Stimulated activated effector memory CD8-positive, alpha-beta T cell treated with anti-CD3 and anti-CD28 coated beads, Interleukin-12 subunit alpha, Interleukin-12 subunit beta, amount 100 ng/mL, for 72 hours (primary cell): ENCODE measurements at regions not wholly inside any gene's neighbourhood (a gene's known extent, or its start where the extent isn't known, plus 50 kb on each side); places are given as distances from the start of the nearest gene placed in this dataset.

Experiments used
- ATAC-seq: fragments of 150-1000 bp; cut with Tn5 transposase; 2 replicates; pipeline ENCODE4 v1.10.0; 2021
- DNase-seq, 2 donors: peaks; one replicate each; pipeline ENCODE4 v3.0.0; 2021 to 2022; ENCODE audit warnings: low spot score in 2 of 2
- H3K27ac Mint-ChIP-seq: one replicate; pipeline ENCODE4 v1.8.0; 2022; ENCODE audit warnings: mild to moderate bottlenecking, mixed read lengths
- H3K36me3 Mint-ChIP-seq: one replicate; pipeline ENCODE4 v1.8.0; 2022; ENCODE audit warnings: mild to moderate bottlenecking, mixed read lengths
- H3K4me1 Mint-ChIP-seq: one replicate; pipeline ENCODE4 v1.8.0; 2022; ENCODE audit warnings: mixed read lengths
- H3K4me3 Mint-ChIP-seq: one replicate; pipeline ENCODE4 v1.8.0; 2022; ENCODE audit warnings: mild to moderate bottlenecking, mixed read lengths
- H3K9me3 Mint-ChIP-seq: one replicate; pipeline ENCODE4 v1.8.0; 2022; ENCODE audit warnings: mixed read lengths

DNA sequence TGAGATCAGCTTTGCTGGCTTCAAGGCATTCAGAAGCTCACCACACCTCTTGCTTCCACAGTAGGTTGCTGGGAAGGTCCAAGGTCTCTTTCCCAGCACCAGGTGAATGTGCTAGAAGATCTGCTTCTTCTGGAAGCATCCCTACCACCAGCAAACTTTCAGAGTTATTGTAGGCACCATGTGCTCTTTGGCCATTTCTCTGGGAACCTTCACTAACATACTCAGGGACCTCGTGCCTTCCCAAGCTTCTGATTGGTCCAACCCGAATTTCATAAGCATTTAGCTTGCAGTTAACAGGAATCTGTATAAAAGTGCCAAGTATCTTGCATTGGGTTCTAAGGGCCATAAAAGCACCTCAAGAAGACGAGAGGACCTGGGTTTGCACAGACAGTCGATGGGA, 86.5 kb upstream of the ARL4C start:
- Mint-ChIP-seq H3K4me1 (no peaks in the 10 kb centered on the region), H3K36me3 (no peaks in the 10 kb centered on the region), H3K4me3 (no peak overlapping the region), H3K9me3 (no peaks in the 10 kb centered on the region), H3K27ac (no peak overlapping the region)
- ATAC-seq: no peak
- DNase-seq: no peak

DNA sequence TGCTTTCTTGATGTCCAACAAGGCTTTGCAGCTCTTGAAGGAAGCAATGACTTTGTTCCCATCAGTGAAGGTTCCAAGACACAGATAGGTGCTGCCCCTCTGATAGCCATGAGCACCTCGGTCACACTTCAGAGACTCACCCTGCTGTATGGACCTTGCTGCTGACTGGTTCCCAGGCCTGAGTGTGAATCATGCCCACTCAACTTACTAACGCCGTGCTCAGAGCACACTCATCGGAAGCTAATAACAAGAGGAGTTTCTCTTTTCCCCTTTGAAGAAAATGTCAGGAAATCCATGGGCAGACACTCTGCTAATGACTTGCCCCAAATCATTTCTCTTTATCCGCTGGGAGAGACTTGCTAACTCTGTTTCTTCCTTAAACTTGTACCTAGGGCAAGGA, 83.8 kb upstream of the ARL4C start:
- no peak overlapping the region for H3K4me3 Mint-ChIP-seq
- H3K27ac Mint-ChIP-seq: no peak overlapping the region
- DNase-seq (no peak), ATAC-seq (peak; percentile 38)
- H3K4me1 Mint-ChIP-seq: no peaks in the 10 kb centered on the region
- no peaks in the 10 kb centered on the region for H3K9me3 Mint-ChIP-seq
- H3K36me3 Mint-ChIP-seq: no peaks in the 10 kb centered on the region

DNA sequence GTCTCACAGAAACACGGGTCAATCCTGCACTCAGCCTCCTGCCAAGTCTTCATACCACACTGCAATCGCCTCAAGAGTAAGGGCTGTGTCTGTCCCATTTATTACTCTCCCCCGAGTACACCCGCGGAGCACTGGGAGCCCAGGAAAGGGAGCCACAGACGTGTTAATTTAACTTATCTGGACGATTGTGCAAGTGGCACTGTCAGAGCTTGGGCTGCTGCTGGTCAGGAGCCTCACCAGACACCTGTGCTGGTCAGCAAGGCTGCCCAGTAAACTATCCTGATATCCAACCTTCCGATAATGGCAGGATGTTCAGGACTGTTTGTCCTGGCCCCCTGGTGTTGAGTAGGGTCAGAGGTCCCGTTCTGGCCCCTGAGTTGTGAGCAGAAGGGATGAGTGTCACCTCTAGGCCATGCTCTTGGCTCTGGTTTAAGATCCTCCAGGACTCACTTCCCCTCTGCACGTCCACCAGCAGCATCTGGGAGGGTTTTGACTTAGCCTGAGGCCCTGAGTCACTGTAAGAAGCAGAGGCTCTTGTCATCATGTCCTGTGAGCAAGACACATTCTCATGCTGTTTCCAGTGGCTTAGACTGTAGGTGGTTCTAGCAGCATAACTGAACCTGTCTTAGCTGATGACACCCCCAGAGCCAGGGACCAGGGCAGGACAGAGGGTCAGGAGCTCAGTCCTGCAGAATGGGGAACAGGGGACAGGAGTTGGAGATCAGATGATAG, 82.5 kb upstream of the ARL4C start:
- H3K9me3 Mint-ChIP-seq: no peaks in the 10 kb centered on the region
- DNase-seq: no peak
- peak; percentile 54 for ATAC-seq
- H3K4me3 Mint-ChIP-seq: no peak overlapping the region
- H3K36me3 Mint-ChIP-seq: no peaks in the 10 kb centered on the region
- H3K27ac Mint-ChIP-seq: no peak overlapping the region
- H3K4me1 Mint-ChIP-seq: no peaks in the 10 kb centered on the region

DNA sequence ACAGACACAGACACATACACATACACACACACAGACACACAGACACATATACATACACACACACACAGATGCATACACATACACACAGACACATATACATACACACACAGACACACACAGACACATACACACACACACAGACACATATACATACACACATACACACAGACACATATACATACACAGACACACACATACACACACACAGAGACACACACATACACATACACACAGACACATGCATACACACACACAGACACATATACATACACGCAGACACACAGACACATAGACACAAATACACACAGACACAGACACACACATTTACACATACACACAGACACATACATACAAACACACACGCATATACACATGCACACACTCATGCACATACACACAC, 81.5 kb upstream of the ARL4C start:
- H3K36me3 Mint-ChIP-seq: no peaks in the 10 kb centered on the region
- ATAC-seq (no peak), DNase-seq (no peak)
- no peaks in the 10 kb centered on the region for H3K9me3 Mint-ChIP-seq
- no peak overlapping the region for H3K27ac Mint-ChIP-seq
- H3K4me1 Mint-ChIP-seq: no peaks in the 10 kb centered on the region
- H3K4me3 Mint-ChIP-seq: no peak overlapping the region

DNA sequence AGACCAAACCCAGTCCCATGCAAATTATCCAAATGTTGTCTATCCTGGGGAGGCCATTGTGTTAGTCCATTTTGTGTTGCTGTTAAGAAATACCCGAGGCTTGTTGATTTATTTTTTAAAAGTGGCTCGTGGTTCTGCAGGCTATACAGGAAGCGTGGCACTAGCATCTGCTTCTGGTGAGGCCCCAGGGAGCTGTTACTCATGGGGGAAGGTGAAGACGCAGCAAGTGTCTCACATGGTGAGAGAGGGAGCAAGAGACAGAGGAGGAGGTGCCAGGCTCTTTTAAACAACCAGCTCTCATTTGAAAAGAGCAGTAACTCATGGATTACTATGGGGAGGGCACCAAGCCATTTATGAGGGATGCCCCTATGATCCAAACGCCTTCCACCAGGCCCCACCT, 80.3 kb upstream of the ARL4C start:
- no peak overlapping the region for H3K27ac Mint-ChIP-seq
- H3K9me3 Mint-ChIP-seq: no peaks in the 10 kb centered on the region
- no peak for ATAC-seq
- H3K36me3 Mint-ChIP-seq: no peaks in the 10 kb centered on the region
- DNase-seq: no peak
- H3K4me1 Mint-ChIP-seq: no peaks in the 10 kb centered on the region
- no peak overlapping the region for H3K4me3 Mint-ChIP-seq

DNA sequence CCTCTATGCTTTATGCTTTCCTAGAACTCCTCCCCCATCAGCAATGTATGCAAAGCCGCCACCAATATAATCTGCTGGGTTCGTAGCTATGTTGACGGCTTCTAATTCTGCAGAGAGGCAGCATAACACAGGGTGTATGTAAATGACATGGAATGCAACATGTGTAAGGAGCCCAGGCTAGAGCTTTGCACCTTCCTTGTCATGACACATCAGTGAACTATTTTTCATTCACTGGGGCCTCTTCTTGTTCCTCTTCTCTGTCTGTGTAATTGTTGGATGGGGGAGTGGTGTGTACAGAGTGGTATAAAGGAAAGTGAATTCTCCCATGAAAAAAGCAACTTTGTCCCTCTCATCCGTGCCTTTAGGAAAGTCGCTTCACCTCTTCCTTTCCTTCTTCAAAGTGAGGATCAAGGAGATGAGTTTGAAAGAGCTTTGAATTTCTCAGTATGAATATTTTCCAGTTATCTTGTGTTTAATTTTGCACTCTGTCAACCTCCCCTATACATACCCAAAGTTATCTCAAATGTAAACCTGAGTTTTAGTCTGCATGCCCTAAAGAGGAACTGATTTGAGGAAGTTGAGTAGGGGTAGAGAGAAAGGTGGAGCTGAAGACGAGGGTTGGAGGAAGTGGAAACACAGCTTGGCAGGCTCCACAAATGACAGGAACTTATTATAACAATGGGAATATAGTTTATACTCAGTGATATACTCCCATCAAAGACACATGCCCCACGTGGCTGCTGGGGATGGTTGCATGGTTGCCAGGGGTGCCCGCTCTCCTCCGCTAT, 74.9 kb upstream of the ARL4C start:
- Mint-ChIP-seq H3K4me3 (no peak overlapping the region), H3K27ac (no peak overlapping the region), H3K9me3 (no peaks in the 10 kb centered on the region), H3K36me3 (no peaks in the 10 kb centered on the region), H3K4me1 (no peaks in the 10 kb centered on the region)
- DNase-seq (no peak), ATAC-seq (no peak)

DNA sequence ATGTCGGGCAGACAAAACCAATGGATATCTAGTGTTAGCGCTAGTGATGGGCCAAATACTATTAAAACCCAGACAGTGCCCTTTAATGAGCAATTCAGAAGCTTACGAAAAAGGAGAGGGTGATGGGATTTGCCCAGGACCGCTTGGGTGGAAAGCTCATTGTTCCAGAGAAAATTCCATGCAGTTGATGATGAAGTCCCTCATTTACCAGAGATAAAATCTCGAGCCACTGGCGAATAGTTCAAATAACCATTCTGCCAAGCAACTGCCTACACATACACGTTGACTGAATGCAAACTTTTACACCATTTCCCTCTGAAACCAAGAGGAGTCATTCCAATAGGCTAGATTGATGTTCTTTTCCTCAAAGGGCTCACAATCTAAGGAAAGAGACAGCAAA, 73.6 kb upstream of the ARL4C start:
- no peaks in the 10 kb centered on the region for H3K9me3 Mint-ChIP-seq
- no peak overlapping the region for H3K27ac Mint-ChIP-seq
- H3K4me3 Mint-ChIP-seq: no peak overlapping the region
- ATAC-seq (no peak), DNase-seq (no peak)
- H3K4me1 Mint-ChIP-seq: no peaks in the 10 kb centered on the region
- no peaks in the 10 kb centered on the region for H3K36me3 Mint-ChIP-seq

DNA sequence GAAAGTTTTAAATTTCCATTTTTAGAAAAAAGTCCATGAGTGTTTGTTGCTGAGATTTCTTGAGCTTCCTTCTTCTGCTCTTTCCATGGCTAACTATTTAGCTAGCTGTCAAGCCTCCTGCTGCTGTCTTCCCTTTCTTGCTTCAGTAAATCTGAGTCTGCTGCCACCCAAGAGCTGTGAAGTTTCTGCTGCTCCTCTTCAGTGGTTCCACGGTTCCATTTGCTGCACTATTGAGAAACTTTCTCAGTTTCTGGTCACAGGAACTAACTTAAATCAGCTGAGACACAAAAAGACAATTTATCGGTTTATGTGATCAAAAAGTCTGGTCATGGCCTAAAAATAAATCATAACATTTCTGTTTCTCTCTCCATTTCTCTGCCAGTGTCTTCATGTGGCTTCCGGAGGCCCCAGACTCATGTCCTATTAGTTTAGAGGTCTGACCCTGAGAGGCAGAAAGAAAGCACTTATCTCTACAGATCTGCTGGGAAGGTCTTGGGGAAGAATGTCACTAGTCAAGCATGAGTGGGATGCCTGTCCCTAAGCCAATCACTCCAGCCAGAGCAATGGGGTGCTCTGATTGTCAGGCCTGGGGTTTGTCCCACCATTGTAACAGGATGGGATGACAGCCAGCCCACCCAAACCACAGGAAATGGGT, 73.0 kb upstream of the ARL4C start:
- Mint-ChIP-seq H3K9me3 (no peaks in the 10 kb centered on the region), H3K27ac (no peak overlapping the region), H3K4me1 (no peaks in the 10 kb centered on the region), H3K4me3 (no peak overlapping the region), H3K36me3 (no peaks in the 10 kb centered on the region)
- ATAC-seq: no peak
- no peak for DNase-seq

DNA sequence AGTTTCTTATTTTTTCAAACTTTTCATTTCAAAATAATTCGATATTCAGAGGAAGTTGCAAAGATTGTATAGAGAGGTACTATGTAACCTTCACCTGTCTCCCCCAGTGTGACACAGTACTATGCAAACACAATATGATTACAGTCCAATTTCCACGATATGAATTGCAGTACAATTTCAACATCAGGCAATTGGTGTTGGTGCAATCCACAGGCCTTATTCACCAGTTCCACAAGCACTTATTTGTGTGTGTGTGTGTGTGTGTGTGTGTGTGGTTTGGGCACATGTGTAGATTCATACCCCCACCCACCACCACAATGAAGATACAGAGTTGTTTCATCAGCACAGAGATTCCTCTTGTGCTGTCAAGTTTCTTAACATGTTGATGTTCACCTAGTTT, 69.7 kb upstream of the ARL4C start:
- no peak overlapping the region for H3K4me3 Mint-ChIP-seq
- no peak overlapping the region for H3K27ac Mint-ChIP-seq
- no peak for DNase-seq
- ATAC-seq: no peak
- no peaks in the 10 kb centered on the region for H3K9me3 Mint-ChIP-seq
- no peaks in the 10 kb centered on the region for H3K4me1 Mint-ChIP-seq
- no peaks in the 10 kb centered on the region for H3K36me3 Mint-ChIP-seq

DNA sequence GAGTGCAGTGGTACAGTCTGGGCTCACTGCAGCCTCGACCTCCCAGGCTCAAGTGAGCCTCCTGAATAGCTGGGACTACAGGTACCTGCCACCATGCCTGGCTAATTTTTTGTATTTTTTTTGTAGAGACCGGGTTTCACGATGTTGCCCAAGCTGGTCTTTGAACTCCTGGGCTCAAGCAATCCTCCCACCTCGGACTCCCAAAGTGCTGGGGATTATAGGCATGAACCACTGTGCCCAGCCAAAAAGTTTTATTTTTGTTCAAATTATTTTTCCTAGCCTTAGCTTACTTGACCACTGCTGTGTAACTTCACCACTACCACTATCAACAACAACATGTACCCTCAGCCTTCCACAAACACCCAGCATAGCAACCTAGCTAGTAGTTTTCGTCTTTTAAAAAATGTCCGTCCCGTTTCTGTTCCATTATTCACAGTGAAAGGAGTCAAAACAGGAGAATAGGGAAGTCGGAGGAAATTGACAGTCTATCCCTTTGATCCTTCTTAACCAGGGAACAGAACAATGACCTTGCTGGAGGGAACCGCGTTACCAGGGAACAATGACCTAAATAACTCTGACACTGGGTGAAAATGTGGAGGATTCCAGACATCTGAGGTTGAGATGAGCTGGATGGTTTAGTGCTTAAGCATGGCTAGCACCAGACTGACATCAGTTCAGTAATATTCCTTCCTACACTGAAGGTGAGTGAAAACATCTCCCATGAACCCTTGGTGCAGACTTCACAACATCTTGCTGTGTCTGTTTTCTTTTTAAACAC, 69.2 kb upstream of the ARL4C start:
- no peak overlapping the region for H3K4me3 Mint-ChIP-seq

DNA sequence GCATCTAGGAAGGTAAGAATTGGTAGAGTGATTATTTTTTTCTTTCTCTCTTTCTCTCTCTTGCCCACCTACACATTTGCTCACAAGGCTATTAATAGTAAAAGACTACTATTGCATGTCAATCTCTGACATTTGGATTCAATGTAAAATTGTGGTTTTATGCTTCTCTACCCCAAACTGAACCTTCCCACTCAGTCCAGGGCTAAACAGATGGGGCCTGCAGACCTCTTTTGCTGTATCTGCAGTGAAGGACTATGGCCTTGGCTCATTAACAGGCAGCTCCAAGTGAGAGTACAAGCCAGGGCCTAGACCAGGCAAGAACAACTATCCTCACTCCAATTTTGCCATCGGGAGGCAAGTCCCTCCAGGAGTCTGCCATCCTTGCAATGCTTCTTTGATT, 68.3 kb upstream of the ARL4C start:
- no peak for ATAC-seq

More for the DNA sequence above, 69.2 kb upstream of the ARL4C start:
- Mint-ChIP-seq H3K4me1 (no peaks in the 10 kb centered on the region), H3K9me3 (no peaks in the 10 kb centered on the region), H3K36me3 (no peaks in the 10 kb centered on the region), H3K27ac (no peak overlapping the region)
- no peak for ATAC-seq
- no peak for DNase-seq

DNA sequence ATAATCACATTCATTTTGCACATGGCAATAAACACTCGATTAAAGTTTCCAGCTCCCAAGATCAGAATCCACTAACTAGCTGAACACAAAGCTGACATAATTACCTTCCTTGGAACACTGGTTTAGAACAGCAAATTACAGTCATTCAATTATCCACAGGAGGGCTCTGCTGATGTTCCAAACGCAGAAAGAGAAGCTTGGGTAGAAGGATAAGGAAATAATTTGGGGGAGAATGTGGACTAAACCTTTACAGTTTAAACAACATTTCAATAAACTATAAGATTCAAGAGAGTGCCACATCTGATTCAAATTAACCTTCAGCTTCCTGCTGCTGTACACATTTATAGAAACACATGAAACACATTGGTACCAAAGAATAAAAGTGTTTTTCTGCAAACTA, 67.8 kb upstream of the ARL4C start:
- Mint-ChIP-seq H3K4me1 (no peaks in the 10 kb centered on the region), H3K9me3 (no peaks in the 10 kb centered on the region), H3K27ac (no peak overlapping the region), H3K36me3 (no peaks in the 10 kb centered on the region), H3K4me3 (no peak overlapping the region)
- DNase-seq (no peak), ATAC-seq (no peak)

More for the DNA sequence above, 68.3 kb upstream of the ARL4C start:
- Mint-ChIP-seq H3K36me3 (no peaks in the 10 kb centered on the region), H3K4me3 (no peak overlapping the region), H3K27ac (no peak overlapping the region), H3K4me1 (no peaks in the 10 kb centered on the region), H3K9me3 (no peaks in the 10 kb centered on the region)
- DNase-seq: no peak

DNA sequence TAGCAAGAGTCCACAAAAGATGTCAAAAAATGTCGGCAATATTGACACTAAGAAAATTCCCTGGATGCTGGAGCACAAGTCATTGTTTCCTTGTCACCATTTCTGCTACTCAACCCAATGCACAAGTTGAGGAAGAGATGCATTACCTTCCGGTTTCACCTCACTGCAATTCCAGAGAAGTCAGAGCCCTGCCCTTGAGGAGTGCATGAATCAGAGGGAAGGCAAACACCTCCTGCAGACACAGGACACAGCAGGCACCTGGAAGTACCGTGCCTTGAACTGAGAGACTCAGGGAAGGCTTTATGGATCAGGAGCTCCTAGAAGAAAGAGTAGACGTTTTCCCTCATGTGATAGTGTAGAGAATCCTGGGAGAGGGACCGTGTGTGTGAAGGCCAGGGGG, 62.7 kb upstream of the ARL4C start:
- no peak for DNase-seq
- Mint-ChIP-seq H3K27ac (no peak overlapping the region), H3K36me3 (no peaks in the 10 kb centered on the region), H3K4me1 (peaks cover 18% of the 10 kb centered on the region), H3K4me3 (no peak overlapping the region), H3K9me3 (peaks cover 4% of the 10 kb centered on the region)
- no peak for ATAC-seq

DNA sequence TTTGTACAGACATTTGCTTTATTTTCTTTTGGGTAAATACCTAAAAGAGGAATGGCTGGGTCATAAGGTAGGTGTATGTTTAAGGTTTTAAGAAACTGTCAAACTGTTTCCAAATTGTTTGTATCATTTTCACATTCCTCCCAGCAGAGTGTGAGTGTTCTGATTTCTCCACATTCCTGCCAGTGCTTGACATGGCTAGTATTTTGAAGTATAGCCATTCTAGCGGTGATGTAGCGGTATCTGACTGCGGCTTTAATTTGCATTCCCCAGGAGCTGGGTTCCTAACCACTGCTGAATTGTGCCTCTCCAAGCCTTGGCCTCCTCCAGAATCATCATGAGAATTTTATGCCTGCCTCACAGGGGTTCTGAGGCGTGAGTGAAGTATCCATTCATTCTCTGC, 61.8 kb upstream of the ARL4C start:
- H3K27ac Mint-ChIP-seq: no peak overlapping the region
- no peak for ATAC-seq
- no peaks in the 10 kb centered on the region for H3K36me3 Mint-ChIP-seq
- no peak overlapping the region for H3K4me3 Mint-ChIP-seq
- peaks cover 18% of the 10 kb centered on the region for H3K4me1 Mint-ChIP-seq
- no peak for DNase-seq
- peaks cover 4% of the 10 kb centered on the region for H3K9me3 Mint-ChIP-seq

DNA sequence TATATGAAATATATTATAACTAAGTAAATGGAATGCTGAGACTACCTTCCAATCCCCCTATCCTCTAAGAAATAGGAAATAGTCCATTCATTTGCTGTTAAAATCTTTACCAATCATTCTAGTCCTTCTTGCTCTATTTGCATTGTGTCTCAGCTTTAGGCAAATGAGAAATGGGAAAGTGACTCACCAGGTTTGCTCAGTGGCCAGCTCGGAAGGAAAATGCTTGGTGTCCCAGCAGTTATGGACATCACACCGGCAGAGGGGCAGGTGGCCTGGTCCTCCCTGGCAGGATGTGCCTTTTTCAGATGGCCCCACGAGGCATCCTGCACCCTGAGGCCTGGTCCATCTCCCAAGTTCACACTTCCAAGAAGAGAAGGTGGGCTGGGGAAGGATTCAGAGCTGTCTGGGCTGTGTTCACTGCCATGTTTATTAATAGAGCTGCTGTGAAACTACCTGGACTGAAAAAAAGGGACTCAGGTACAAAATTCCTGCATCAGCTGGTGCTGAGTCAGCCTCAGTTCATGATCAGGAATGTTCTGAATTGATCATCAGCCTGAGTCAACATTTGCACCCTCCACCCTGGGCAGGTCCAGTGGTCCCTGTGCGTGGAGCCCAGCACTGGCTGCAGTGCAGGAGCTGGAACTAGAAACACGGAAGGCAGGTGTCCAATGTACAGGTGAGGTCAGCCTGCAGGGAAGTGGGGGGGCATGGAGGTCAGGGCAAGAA, 60.1 kb upstream of the ARL4C start:
- Mint-ChIP-seq H3K27ac (no peak overlapping the region), H3K4me1 (peaks cover 18% of the 10 kb centered on the region), H3K9me3 (peaks cover 4% of the 10 kb centered on the region), H3K36me3 (no peaks in the 10 kb centered on the region), H3K4me3 (no peak overlapping the region)
- ATAC-seq (no peak), DNase-seq (no peak)
